PC-3 (cell line): ENCODE measurements at regions not wholly inside any gene's neighbourhood (a gene's known extent, or its start where the extent isn't known, plus 50 kb on each side); places are given as distances from the start of the nearest gene placed in this dataset.

Experiments used
- ATAC-seq: fragments of 200-7000 bp; cut with Tn5 transposase; 2 replicates; pipeline ENCODE4 v1.9.1; 2020; ENCODE audit warnings: mild to moderate bottlenecking, moderate library complexity
- BruUV-seq: library from RNA; stranded (reverse); fragments of 400-500 nt; replicated peaks from 2 replicates; lab custom pipeline; 2021; lab: Mats Ljungman, UMichigan
- CTCF ChIA-PET: fragments of 300-600 bp; sonication (Branson Sonifier 250); formaldehyde crosslinking; loops from one replicate; lab custom pipeline; 2022; ENCODE audit warnings: antibody characterized with exemption; lab: Charles Lee
- POLR2A ChIA-PET: fragments of 300-600 bp; sonication (Branson Sonifier 250); formaldehyde crosslinking; loops from one replicate; lab custom pipeline; 2022; ENCODE audit warnings: antibody characterized with exemption; ENCODE audit not compliant: unreplicated experiment; lab: Charles Lee
- DNase-seq: peaks from one replicate; pipeline ENCODE4 v3.0.0-alpha.2; 2015
- H2AFZ ChIP-seq: fragments of 300-600 bp; sonication (generic); 2 replicates; pipeline ENCODE4 v1.6.0; 2016; ENCODE audit warnings: antibody characterized with exemption, low read length
- H3F3A ChIP-seq: fragments of 300-600 bp; sonication (generic); one replicate; pipeline ENCODE4 v1.6.0; 2017; ENCODE audit warnings: antibody characterized with exemption, low read length, control low read depth, mild to moderate bottlenecking; ENCODE audit not compliant: unreplicated experiment
- H3K27ac ChIP-seq: fragments of 300-600 bp; sonication (generic); 2 replicates; pipeline ENCODE4 v1.5.1; 2016; ENCODE audit warnings: mild to moderate bottlenecking, low read length
- H3K27me3 ChIP-seq: fragments of 300-600 bp; sonication (generic); 2 replicates; pipeline ENCODE4 v1.6.1; 2016; ENCODE audit warnings: low read length, mixed read lengths
- H3K36me3 ChIP-seq: fragments of 300-600 bp; sonication (generic); 2 replicates; pipeline ENCODE4 v1.6.1; 2016; ENCODE audit warnings: low read depth, mixed run types, low read length, mixed read lengths
- H3K4me1 ChIP-seq: fragments of 300-600 bp; sonication (generic); 2 replicates; pipeline ENCODE4 v1.5.1; 2016; ENCODE audit warnings: low read length; ENCODE audit not compliant: insufficient read depth
- H3K4me2 ChIP-seq: fragments of 300-600 bp; sonication (generic); 2 replicates; pipeline ENCODE4 v1.6.0; 2016; ENCODE audit warnings: low read length
- H3K4me3 ChIP-seq: fragments of 300-600 bp; sonication (generic); 2 replicates; pipeline ENCODE4 v1.5.1; 2016; ENCODE audit warnings: mild to moderate bottlenecking, low read length, mixed read lengths
- H3K79me2 ChIP-seq: fragments of 300-600 bp; sonication (generic); 2 replicates; pipeline ENCODE4 v1.6.1; 2017; ENCODE audit warnings: low read length, mixed read lengths
- H3K9ac ChIP-seq: fragments of 300-600 bp; sonication (generic); 2 replicates; pipeline ENCODE4 v1.6.0; 2016; ENCODE audit warnings: mild to moderate bottlenecking, low read length
- H3K9me2 ChIP-seq: fragments of 300-600 bp; sonication (generic); replicated peaks from 2 replicates; pipeline ENCODE4 v1.6.1; 2016; ENCODE audit warnings: mixed run types, low read length, mixed read lengths
- H3K9me3 ChIP-seq: fragments of 300-600 bp; sonication (generic); 2 replicates; pipeline ENCODE4 v1.6.1; 2016; ENCODE audit warnings: low read length, mixed read lengths
- H4K20me1 ChIP-seq: fragments of 300-600 bp; sonication (generic); 2 replicates; pipeline ENCODE4 v1.6.1; 2016; ENCODE audit warnings: low read length, mixed read lengths
- CTCF ChIP-seq: fragments of 300-600 bp; sonication (generic); conservative IDR thresholded peaks from 2 replicates; pipeline ENCODE4 v1.5.1; 2017; ENCODE audit warnings: antibody characterized with exemption, low read depth, mild to moderate bottlenecking, low read length
- EZH2 ChIP-seq: fragments of 300-600 bp; sonication (generic); IDR thresholded peaks from one replicate; pipeline ENCODE4 v1.6.1; 2017; ENCODE audit warnings: antibody characterized with exemption, mild to moderate bottlenecking, low read length; ENCODE audit not compliant: unreplicated experiment
- EZH2phosphoT487 ChIP-seq: fragments of 300-600 bp; sonication (generic); IDR thresholded peaks from 2 replicates; pipeline ENCODE4 v1.6.1; 2018; ENCODE audit warnings: mild to moderate bottlenecking, antibody characterized with exemption, low read length, borderline replicate concordance
- intact Hi-C: fragments of 100-400 bp; cut with micrococcal nuclease; formaldehyde crosslinking; loops from 2 replicates; pipeline ENCODE4 v1.9.0; 2023

DNA sequence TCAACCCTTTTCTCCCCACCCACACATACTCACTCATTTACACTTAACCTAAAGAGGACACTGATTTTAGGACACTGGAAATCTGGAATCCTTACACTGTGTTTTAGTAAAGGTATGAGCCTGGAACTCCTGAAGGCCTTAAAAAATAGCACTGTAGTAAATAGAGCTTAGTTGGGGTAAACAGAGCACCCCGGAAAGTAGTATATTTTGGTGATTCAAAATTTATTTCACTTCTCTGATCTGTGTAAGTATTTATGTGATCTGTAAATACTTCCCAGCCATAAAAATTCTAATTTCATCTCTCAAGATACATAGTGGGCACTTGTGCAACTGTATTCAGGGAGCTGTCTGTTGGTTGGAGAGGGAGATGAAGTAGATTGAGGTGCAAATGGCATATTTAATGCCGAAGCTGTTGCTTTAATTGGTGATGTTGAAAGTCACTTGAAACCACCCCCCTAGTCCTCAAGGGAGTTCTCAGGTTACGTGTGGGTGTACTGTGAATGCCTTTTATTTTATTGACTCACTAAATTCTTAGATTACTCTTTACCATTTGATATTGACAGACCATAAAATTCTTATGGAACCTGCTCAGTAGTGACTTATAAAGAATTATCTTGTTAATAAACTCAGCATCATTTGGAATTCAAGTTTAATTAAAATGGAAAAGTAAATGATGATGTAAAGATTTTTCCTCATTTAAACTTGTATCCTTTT lies 154.9 kb downstream of the SOX4 start:
- no peak overlapping the region for H2AFZ ChIP-seq

DNA sequence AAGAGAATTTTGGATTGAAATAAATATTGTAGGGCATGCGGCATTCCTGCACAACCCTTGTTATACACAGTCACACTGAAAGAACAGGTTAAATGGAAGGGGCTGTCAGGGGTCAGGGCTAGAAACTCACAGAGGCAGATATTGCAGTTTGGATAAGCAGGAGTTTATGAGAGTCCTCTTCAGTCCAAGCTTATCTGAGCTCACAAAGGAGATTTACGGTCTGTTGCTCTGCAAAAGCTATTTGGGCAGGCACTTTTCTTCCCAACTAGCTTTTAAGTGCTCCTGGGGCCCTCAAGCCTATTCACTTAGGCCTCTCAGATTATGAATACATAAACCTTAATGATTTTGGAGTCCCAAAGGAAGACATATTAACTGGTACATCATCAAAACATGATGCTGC lies 156.2 kb downstream of the SOX4 start:
- CTCF ChIA-PET, result no interaction called here
- H3K79me2 ChIP-seq, result no peaks in the 10 kb centered on the region

More for the DNA sequence above, 154.9 kb downstream of the SOX4 start:
- no peaks in the 10 kb centered on the region for H3K9me3 ChIP-seq
- H3K4me2 ChIP-seq, result peak overlapping the region; percentile 45
- H3K9ac ChIP-seq, result no peak overlapping the region
- peak; percentile 62 for ATAC-seq
- TF ChIP-seq EZH2, result no peak
- TF ChIP-seq CTCF, result no peak
- TF ChIP-seq EZH2phosphoT487, result no peak
- intact Hi-C loops, result loop anchor here (10.0 kb wide), 2 partner anchors 156 to 486 kb away; no protein-coding TSS in a partner anchor
- CTCF ChIA-PET, result no interaction called here
- H3K9me2 ChIP-seq, result no peaks in the 10 kb centered on the region
- H3K36me3 ChIP-seq, result no peaks in the 10 kb centered on the region
- POLR2A ChIA-PET, result no interaction called here
- no peaks in the 10 kb centered on the region for H3K27me3 ChIP-seq
- H3K4me3 ChIP-seq, result no peak overlapping the region
- no peaks in the 10 kb centered on the region for H4K20me1 ChIP-seq
- no peak overlapping the region for H3K27ac ChIP-seq
- peaks cover 8% of the 10 kb centered on the region for H3F3A ChIP-seq
- DNase-seq, result peak; percentile 76
- peaks cover 39% of the 10 kb centered on the region for H3K4me1 ChIP-seq
- no peaks in the 10 kb centered on the region for H3K79me2 ChIP-seq
- no TSS peak for BruUV-seq

More for the DNA sequence above, 156.2 kb downstream of the SOX4 start:
- POLR2A ChIA-PET, result no interaction called here
- no peak for ATAC-seq
- H3K9me2 ChIP-seq, result no peaks in the 10 kb centered on the region
- TF ChIP-seq EZH2 (no peak), EZH2phosphoT487 (no peak), CTCF (no peak)
- no peaks in the 10 kb centered on the region for H4K20me1 ChIP-seq
- H3K36me3 ChIP-seq, result no peaks in the 10 kb centered on the region
- H3K4me2 ChIP-seq, result no peak overlapping the region
- no peaks in the 10 kb centered on the region for H3K9me3 ChIP-seq
- intact Hi-C loops, result loop anchor here (5.0 to 10.0 kb wide), 5 partner anchors 73 to 695 kb away; no protein-coding TSS in a partner anchor
- peaks cover 8% of the 10 kb centered on the region for H3F3A ChIP-seq
- no peak overlapping the region for H3K9ac ChIP-seq
- BruUV-seq, result no TSS peak
- H3K27me3 ChIP-seq, result no peaks in the 10 kb centered on the region
- DNase-seq, result no peak
- H3K4me1 ChIP-seq, result peaks cover 52% of the 10 kb centered on the region
- no peak overlapping the region for H3K4me3 ChIP-seq
- no peak overlapping the region for H2AFZ ChIP-seq
- no peak overlapping the region for H3K27ac ChIP-seq
